NCI-H2029 (cell line): ENCODE measurements at regions not wholly inside any gene's neighbourhood (a gene's known extent, or its start where the extent isn't known, plus 50 kb on each side); places are given as distances from the start of the nearest gene placed in this dataset.

Experiments
- DNase-seq: peaks from one replicate; lab custom pipeline; 2025; lab: John Stamatoyannopoulos, UW

DNA sequence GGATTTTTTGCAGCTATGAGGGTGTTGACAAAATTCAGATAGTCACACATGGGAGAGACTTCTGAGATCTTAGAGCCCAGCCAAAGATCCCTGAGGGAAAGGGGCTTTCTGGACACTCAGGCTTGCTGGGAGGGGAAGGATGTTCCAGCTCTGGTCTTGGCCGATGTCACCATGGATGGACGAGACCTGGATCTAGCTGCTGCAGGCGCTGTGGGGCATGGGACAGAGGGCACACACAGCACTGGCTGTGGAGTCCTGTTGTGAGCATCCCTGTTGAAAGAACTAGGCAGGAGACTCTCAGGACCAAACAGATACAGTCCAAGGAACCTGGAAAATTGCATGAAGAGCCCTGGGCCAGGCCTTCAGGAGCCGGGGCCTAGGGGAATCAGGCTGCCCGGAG is 80.1 kb upstream of the SDK2 start:
- no peak for DNase-seq

DNA sequence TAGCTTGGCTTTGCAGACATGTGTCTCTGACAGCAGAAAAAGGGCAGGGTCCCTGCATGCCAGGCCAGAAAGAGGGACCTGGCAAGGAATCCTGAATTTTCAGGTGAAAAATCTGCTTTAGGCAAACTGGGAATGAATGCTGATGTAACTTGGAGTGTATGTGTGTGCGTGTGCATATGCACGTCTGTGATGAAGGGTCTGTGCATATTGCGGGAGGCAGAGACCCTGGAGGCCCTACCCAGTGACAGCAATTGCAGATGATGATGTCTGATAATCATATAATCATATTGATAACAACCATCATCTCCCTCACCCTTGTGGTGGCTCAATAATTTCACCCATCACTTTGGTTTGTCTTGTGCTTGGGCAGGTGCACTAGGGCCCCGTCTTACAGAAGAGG is 80.7 kb upstream of the SDK2 start:
- DNase-seq = no peak

DNA sequence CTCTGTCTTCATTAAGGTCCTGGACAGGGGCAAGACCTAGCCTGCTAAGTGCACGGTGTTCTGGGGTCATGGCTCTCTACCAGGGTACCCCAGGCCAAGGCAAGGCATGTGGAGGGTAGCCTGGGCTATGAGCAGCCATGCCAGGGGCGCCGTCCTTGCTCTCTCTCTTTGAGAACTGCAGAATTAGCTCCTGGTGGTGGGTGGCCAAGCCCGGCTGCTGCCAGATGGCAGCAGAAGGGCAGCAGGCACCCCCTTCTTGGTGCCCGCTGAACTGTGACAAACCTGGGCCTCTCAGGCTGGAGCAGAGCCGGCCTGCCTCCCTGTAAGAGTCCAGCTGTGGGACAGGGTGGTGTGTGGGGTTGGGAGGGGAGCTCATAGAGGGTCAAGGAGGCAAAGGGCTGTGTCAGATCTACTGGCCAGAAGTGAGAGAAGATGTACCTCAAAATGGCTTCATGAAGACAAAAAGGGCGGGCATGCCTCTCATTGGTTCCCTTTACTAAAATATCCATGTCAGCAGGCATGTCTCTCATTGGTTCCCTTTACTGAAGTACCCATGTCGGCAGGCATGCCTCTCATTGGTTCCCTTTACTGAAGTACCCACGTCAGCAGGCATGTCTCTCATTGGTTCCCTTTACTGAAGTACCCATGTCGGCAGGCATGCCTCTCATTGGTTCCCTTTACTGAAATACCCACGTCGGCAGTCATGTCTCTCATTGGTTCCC is 81.7 kb upstream of the SDK2 start:
- no peak for DNase-seq

DNA sequence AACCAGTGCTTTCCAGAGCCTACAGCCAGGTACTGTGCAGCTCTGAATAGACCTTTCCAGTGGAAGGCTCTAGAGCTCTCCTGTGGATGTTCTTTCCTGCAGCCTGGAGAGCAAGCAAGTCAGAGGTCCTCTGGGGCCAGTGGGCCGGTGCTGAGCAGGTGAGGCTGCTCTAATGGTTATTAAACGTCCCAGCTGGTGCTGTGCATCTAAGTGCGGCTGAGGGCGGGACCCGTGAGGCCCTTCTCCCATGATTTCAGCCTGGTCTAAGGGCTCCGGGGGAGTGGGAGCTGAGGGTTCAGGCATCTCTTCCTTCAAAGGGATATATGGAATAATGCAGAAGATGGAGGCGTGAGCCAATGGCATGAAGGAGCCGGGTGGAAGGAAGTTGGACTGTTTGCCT is 83.7 kb upstream of the SDK2 start:
- no peak for DNase-seq

DNA sequence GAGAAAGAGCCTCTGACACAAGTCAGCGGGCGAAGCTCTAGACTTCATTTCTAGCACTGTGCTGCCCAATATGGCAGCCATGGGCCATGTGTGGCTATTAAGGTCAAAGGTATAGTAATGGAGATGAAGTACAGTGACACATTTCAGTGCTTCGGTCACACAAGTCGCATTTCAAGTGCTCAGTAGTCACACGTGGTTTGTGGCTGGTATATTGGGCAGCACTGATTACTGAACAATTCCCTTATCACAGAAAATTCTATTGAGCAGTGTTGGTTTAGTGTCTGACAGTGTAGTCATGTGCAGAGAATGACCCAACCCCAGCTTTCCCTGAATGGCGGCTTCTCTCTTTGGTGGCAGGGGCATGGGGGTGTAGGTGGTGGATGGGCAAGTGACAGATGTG is 84.9 kb upstream of the SDK2 start:
- DNase-seq = no peak

DNA sequence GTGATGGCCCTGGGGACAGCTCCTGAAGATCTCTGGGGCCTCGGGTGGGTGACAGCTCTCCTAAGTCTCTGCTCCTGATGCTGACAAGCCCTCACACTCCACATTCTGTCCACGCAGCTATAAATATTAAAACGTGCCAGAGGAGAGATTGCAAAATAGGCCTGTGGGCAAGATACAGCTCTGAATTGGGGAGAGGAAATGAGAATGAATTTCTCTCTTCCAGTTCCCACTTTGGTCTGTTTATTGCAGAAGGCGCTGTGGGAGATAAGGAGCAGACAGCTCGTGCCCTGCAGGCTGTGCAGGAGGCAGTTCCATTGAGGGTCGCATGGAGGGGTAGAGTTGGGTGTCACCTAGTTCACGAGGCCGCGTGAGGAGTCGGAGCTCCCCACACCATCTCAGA is 87.5 kb upstream of the SDK2 start:
- DNase-seq = no peak

DNA sequence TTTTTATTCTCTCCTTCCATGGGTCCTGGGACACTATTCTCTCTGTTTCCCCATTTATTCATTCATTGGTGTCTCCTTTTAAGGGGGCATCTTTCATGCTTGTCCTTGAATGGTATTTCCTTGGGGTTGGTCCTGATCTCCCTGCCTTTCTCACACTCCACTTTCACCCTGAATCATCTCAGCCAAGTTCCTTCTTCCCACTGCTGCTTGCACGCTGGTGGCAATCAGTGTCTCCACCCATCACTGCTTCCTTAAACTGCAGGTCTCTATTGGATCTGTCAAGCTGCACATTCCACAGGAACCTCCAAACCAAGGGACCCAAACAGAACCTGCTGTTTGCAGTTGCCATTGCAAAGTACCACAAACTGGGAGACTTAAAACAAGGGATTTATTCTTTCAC is 89.3 kb upstream of the SDK2 start:
- DNase-seq = no peak

DNA sequence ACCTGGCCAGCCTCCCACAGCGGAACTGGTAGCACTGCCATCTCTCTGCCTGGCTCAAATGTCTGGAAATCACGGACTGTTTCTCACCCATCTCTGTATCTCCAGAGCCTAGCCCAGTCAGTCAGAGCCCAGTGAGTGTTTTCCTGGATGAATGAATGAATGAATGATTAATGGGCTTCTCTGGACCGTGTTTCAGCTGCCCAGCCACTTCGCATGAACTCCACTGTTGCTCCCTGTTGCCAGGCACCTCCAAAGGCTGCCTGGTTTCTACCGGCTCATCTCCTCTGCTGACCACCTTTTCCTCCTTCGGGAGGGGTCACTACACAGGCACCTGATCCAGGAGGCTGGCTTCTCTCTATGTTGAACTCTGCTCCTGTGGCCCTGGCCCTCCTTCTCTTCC is 91.0 kb upstream of the SDK2 start:
- no peak for DNase-seq

DNA sequence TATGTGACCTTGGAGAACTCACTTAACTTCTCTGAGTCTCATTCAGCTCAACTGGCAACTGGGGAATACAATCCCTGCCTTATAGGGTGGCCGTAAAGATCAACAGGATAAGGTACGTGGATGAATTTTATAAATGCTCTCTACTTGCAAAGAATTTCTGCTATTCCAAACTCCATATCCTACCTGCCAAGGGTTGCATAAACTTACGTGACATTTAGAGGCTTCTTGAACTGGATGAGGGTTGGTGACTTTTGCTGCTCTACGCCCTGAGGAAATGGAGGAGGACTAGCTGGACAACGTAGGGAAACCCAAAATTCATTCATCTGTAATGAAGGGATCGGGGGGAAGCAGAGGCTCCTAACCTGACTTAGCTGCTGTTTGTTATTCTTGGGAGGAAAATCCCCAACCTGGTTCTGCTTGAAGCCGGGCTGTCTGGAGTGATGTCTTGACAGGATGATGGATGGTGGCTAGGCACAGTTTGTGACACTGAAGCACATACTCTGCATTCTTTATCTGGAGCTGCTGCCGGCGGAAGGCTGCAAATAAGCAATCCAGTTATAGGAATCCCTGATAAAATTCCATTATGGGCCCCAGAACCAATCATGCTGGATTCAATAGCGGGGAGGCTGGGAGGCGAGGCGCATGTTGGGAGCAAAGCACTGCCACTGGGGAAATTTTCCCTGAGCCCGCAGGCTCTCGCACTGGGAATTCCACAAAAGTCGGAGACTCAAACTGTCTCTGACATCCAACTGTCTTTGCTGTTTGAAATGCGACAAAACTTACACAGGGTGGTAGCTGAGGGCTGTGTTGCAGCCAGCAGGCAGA is 94.7 kb upstream of the SDK2 start:
- no peak for DNase-seq

DNA sequence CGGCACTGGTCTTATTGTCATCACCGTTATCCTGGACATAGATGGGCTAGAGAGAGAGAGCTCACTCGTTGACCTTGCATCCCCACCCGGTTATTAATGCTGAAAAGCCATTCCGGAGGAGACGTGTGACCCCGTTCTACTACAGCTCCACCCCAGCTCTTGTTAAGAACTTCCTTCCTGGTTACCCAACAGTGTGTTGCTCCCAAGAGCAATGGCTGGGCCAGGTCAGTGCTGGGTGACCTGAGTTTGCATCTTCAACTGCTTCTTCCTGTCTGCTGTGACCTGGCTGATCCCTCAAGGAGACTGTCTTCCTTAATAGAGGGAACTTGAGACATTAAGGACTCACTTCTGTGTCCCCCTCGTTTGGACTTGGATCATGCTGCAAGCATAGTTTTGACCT is 96.1 kb upstream of the SDK2 start:
- no peak for DNase-seq

DNA sequence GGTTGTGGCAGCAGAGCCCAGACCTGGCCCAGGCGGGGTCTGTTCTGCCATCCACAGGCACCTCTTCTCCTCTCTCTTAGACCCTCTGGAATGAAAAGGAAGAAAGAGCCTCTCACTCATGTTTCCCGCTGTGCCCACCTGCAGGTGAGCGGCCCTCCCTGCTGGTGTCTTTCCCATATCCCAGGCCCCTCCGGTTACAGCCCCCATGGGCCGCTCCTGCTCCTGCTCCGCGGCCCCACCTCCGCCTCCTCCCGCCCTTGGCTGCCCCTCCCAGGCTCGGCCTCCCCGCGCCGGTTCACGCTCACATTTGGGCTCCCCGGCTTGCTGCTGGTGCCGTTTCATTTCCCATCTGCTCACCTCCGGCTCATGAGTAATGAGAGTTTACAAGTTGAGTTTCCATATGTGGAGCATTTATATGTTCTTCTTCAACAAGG is 98.7 kb upstream of the SDK2 start:
- no peak for DNase-seq

DNA sequence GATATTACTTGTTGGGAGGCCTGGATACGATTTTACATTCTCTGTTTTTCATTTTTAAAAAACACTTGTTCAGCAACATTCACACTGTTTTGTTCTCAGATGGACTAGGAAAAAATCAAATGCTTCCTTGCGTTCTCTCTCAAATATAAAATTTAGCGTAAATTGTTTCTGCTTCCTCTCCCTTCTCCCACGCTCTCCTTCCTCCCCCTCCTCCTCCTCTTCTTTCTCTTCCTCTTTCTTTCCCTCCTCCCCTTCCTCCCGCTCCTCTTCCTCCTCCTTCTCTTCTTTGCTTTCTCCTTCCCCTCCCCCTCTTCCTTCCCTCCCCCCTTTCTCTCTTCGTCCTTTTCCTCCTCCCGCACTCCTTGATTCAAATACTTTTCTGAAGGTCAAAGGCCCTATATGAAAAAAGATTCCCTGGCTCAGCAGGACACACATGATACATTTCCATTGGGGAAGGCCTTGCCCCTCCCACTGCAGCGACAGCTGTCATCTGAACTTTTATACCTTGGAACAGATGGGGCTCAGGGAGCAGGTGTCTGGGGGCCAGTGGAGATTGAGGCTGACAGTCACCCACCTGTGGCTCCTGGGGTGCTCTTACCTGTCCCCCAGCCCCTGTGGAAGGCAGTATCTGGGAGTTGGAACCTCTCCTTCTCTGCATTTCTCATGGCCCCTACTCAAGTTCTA is 99.4 kb upstream of the SDK2 start:
- DNase-seq = no peak

DNA sequence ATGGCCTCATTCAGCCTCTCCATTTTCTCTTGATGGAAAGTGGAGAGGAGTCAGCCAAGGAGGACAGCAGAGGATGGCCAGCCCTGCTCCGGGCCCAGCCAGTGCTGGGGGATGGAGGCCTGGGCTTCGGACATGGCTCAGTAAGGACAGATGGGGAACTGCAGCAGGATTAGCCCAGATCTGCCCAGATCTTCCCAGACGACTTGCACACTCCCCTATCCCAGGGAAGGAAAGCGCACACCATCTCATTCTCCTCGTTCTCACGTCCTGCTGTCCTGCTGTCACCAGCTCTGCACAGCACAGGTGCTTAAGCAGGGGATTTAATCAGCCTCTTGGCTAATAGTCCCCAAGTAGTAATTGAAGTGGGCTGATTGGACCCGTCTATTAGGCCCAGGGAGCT is 100.2 kb upstream of the SDK2 start:
- no peak for DNase-seq

DNA sequence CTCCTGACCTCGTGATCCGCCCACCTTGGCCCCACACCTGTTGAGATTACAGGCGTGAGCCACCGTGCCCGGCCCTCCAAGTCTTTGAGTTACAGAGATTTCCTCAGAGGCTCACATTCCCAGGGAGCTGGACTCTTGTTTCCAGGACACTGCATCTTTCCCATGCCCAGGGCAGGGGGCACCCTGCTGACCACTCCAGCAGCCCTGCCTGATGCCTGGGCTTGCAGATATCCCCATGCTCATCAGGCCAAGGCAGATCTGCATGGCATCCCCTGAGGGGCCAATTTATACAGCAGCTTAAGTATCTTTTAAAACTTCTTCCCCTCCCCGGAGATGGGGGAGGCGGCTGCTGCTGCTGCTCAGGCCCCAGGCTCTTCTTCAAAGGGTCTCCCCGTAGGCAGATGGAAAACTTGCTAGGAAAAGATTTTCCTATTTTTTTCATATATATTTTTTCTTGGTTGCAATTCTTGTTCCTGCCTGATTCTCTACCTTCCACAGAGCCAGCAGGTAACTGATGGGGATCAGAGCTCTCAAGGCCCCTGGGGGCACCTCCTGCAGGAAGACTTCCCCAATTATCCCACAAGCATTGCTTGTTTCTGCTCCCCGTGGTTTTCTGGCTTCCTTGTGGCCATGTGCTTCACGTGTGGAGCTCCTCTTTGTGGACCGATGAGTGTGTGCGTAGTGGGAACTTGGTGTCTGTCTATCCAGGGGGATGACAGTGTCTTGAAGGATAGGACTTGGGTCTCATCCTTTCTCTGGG is 102.2 kb upstream of the SDK2 start:
- DNase-seq = no peak

DNA sequence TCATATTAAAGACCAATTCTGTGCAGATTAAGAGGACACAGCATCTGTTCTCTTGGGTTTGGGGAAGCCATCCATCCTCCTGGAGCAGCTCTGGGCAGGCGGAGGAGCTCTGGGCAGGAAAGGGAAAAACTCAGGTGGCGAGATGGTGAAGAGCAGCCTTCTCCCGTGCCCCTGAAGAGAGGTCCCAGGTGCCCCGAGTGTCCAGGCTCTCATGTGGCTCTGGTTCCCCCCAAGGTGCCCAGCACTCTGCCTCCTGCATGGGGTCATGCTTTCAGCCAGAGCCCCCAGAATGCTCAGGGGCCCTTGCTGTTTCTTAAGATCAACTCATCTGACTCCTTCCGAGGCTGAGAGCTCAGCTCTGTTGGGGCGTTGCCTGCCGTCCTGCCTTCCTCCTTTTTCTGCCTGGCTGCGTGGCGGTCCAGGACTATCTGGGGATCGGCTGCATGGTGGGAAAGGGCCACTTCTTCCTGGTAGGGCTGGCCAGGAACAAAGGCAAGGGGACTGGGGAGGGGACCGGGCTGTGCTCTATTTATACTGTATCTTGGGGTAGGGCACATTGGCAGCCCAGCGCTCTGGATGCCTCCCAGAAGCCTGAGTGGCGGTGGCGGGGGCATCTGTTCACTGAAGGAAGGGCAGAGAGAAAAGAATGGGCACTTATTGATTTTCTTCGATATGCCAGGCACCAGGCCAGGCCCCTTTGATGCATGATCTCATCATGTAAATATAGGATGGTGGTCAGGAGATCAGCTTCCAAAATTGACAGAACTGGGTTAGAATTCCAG is 103.2 kb upstream of the SDK2 start:
- DNase-seq = peak; percentile 91

DNA sequence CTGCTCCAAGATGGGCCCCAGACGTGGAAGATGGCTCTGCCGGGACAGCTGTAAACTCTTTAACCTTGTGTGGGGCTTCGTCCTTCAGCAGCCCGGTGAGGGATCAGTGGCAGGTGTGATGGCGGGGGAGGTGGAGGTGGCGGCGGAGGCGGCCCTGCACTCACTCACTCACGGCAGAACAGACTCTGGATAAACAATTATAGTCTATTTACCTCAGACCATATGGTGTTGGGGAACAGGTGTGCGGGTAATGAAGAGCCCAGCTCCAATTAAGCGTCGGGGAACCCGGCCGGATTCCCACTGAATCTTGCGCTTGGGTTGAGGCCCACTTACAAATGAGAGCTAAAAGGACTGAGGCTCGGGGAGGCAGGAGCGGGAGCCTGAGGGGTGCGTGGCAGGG is 104.3 kb upstream of the SDK2 start:
- peak; percentile 66 for DNase-seq

DNA sequence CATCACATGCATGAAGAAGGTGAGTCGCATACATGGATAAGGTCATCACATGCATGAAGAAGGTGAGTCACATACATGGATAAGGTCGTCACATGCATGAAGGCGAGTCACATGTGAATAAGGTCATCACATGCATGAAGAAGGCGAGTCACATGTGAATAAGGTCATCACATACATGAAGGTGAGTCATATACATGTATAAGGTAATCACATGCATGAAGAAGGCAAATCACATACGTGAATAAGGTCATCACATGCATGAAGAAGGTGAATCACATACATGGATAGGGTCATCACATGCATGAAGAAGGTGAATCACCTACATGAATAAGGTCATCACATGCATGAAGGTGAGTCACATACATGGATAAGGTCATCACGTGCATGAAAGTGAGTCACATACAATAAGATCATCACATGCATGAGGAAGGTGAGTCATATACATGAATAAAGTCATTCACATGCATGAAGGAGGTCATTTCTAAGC is 105.1 kb upstream of the SDK2 start:
- DNase-seq = peak; percentile 13

DNA sequence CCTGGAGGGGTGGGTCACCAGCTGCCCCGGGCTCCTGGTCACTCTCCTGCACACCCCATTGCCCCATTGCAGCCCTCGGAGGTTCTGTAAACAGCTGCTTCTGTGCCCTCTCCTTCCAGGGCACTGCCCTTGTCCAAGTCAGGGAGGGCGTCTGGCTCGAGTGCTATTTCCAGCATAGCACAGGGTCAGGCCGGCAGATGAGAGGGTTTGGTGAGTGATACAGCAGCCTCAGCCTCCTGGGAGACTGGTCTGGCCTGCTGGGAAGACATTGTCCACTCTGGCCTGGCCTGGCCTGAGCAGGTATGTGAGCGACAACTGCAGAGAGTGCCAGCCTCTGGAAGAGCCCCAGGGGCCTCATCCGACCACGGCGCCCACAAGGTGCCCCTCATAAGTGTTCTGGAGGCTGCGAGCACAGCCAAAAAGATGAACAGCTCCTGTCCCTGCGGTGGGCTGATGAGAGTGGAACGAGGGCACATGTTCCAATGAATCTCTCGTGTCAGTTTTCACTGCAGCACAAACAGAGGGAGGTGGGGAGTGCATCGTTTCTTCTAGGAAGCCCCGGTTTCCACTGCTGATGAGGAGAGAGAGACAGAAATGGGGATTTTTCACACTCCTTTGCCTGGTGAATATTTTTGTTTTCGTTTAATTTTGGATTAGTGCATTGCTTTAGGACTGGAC is 105.8 kb upstream of the SDK2 start:
- DNase-seq = no peak

DNA sequence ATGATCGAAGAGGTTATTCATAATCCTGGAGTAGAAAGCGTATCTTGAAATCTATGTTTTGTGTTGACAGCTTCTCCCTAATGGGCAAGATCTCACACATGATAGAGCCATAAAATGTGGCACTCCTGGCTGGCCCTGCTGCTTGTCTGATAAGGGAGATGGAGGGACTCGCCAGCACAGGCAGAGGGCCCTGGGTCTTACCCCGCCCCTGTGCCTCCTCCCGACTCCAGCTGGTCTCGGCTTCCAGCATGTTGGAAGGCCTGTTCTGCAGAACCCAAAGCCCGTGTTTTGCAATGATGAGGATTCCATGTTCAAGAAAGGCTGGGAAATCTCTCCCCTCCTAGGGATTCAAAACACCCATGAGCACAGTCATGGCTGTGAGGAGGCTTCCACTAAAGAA is 106.7 kb upstream of the SDK2 start:
- no peak for DNase-seq

DNA sequence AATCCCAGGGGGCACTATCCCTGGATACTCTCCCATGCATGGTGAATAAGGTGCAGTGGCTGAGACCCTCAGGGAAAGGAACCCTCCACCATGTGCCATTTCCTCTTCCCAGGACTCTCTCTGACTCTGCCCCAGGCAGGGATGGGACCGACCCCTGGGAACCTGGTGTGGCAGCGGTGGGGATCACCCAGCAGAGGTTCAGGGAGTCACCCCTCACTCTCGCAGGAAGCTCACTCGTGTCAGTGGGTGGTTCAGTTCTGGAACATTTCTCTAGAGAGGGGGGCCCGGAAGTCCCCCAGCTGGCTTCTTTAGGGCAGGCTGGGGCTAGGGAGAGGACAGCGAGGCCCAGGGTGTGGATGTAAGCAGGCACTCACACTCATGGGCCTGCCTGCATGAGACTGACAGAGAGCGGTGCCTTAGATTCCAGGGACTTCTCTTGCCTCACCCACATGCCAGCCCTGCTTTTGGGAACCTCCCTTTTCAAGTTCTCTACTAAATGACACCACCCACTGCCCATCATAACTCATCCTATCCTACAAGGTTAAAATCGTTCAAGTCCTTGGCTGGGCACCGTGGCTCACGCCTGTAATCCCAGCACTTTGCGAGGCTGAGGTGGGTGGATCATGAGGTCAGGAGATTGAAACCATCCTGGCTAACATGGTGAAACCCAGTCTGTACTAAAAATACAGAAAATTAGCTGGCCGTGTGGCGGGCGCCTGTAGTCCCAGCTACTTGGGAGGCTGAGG is 109.7 kb upstream of the SDK2 start:
- no peak for DNase-seq
